T-cell (primary cell): ENCODE measurements at regions not wholly inside any gene's neighbourhood (a gene's known extent, or its start where the extent isn't known, plus 50 kb on each side); places are given as distances from the start of the nearest gene placed in this dataset.

Source experiments
- ATAC-seq, 4 experiments: fragments of 200-7000 bp in 3 of 4; fragments of 150-1000 bp in 1 of 4; cut with Tn5 transposase; replicated peaks in 1 of 4; 1 replicate in 3 of 4; 2 replicates in 1 of 4; pipeline ENCODE4 v1.10.0; 2021; ENCODE audit warnings: moderate library complexity in 3 of 4, mild to moderate bottlenecking in 2 of 4, moderate number of reproducible peaks in 1 of 4
- CTCF ChIA-PET, 2 donors: fragments of 300-600 bp; sonication (Branson Sonifier 250); formaldehyde crosslinking; loops; one replicate each; lab custom pipeline; 2022; ENCODE audit warnings: antibody characterized with exemption in 2 of 2; lab: Charles Lee
- POLR2A ChIA-PET, 2 donors: fragments of 300-600 bp; sonication (Branson Sonifier 250); formaldehyde crosslinking; loops; one replicate each; lab custom pipeline; 2022; ENCODE audit warnings: antibody characterized with exemption in 2 of 2; lab: Charles Lee
- DNase-seq, 35 experiments: peaks; one replicate each; pipeline versions ENCODE4 v3.0.0 to v3.0.0-alpha.2; 2013 to 2023
- H3K27ac ChIP-seq: one replicate; pipeline ENCODE4 v1.5.1; 2013; ENCODE audit warnings: low read length
- H3K27me3 ChIP-seq, 2 experiments: replicated peaks in 1 of 2; 1 replicate in 1 of 2; 2 replicates in 1 of 2; pipeline versions ENCODE4 v1.6.1 to v1.7.0; 2013; ENCODE audit warnings: low read length in 1 of 2, mixed read lengths in 1 of 2; ENCODE audit not compliant: control insufficient read depth in 2 of 2, insufficient read depth in 2 of 2; ENCODE audit errors: extremely low read depth in 1 of 2
- H3K36me3 ChIP-seq, 2 donors: 1 replicate in 1 of 2; 2 replicates in 1 of 2; pipeline versions ENCODE4 v1.6.1 to v1.7.0; 2013; ENCODE audit warnings: low read length in 1 of 2; ENCODE audit not compliant: control insufficient read depth in 2 of 2, insufficient read depth in 1 of 2; ENCODE audit errors: extremely low read depth in 1 of 2
- H3K4me1 ChIP-seq, 2 experiments: 1 replicate in 1 of 2; 2 replicates in 1 of 2; pipeline versions ENCODE4 v1.6.1 to v1.7.0; 2013; ENCODE audit warnings: low read length in 2 of 2, mixed read lengths in 1 of 2; ENCODE audit not compliant: insufficient read depth in 2 of 2, control insufficient read depth in 1 of 2; ENCODE audit errors: extremely low read depth in 1 of 2
- H3K4me3 ChIP-seq, 2 donors: 1 replicate in 1 of 2; 2 replicates in 1 of 2; pipeline versions ENCODE4 v1.5.1 to v1.7.0; 2013; ENCODE audit warnings: mild to moderate bottlenecking in 2 of 2, low read length in 1 of 2, moderate library complexity in 1 of 2; ENCODE audit not compliant: control insufficient read depth in 1 of 2; ENCODE audit errors: extremely low read depth in 1 of 2
- H3K9me3 ChIP-seq: 2 replicates; pipeline ENCODE4 v1.7.0; 2013
- H3K27ac Mint-ChIP-seq, 2 donors: one replicate each; pipeline ENCODE4 v1.8.0; 2020 to 2021; ENCODE audit warnings: mild to moderate bottlenecking in 2 of 2, mixed read lengths in 2 of 2
- H3K27me3 Mint-ChIP-seq, 2 donors: one replicate each; pipeline ENCODE4 v1.8.0; 2021 to 2022; ENCODE audit warnings: mixed read lengths in 2 of 2
- H3K36me3 Mint-ChIP-seq: one replicate; pipeline ENCODE4 v1.8.0; 2021; ENCODE audit warnings: mixed read lengths
- H3K4me1 Mint-ChIP-seq, 3 donors: one replicate each; pipeline ENCODE4 v1.8.0; 2020 to 2022; ENCODE audit warnings: mixed read lengths in 3 of 3, mild to moderate bottlenecking in 1 of 3
- H3K4me3 Mint-ChIP-seq, 3 donors: one replicate each; pipeline ENCODE4 v1.8.0; 2020 to 2022; ENCODE audit warnings: mild to moderate bottlenecking in 3 of 3, mixed read lengths in 3 of 3, moderate library complexity in 3 of 3
- H3K9me3 Mint-ChIP-seq, 3 donors: one replicate each; pipeline ENCODE4 v1.8.0; 2020 to 2022; ENCODE audit warnings: mixed read lengths in 3 of 3
- WGBS: methylation state at CpG from one replicate; pipeline ENCODE4 v1.1.5; 2013; ENCODE audit warnings: missing lambda C conversion rate; ENCODE audit not compliant: insufficient coverage; 5-methylcytosine and 5-hydroxymethylcytosine counted together

DNA sequence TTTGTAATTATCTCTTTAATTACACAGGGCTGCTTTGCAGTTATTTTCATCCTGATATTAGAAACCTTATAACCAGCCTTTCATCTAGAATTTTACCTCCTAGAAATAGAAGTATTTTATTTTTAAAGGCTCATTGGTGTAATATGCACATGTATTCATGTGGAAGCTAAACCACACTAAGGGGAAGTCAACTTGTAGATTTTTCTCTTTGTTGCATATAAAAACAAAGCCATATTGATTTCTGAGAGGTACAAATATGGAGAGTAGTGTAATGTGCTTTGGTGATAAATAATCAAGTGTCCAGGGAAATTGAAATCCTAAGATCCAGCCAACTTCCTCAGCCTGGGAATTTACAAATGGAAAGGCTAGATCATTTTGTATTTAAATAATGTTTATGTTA is 301.2 kb downstream of the LRATD1 start:
- H3K36me3 Mint-ChIP-seq, result no peaks in the 10 kb centered on the region
- H3K4me1 Mint-ChIP-seq, result no peaks in the 10 kb centered on the region
- H3K9me3 ChIP-seq, result no peaks in the 10 kb centered on the region
- CTCF ChIA-PET, result no interaction called here
- peaks cover 6 to 10% (median 6%) of the 10 kb centered on the region in 3 donors for H3K9me3 Mint-ChIP-seq
- POLR2A ChIA-PET, result no interaction called here
- H3K27ac ChIP-seq, result no peak overlapping the region
- ATAC-seq (no peak), DNase-seq (no peak)
- no peaks in the 10 kb centered on the region for H3K27me3 ChIP-seq
- H3K27me3 Mint-ChIP-seq, result peaks cover 0 to 6% of the 10 kb centered on the region in 2 donors
- no peak overlapping the region for H3K27ac Mint-ChIP-seq
- H3K4me1 ChIP-seq, result no peaks in the 10 kb centered on the region
- H3K4me3 ChIP-seq, result no peak overlapping the region
- H3K36me3 ChIP-seq, result no peaks in the 10 kb centered on the region
- no peak overlapping the region for H3K4me3 Mint-ChIP-seq

DNA sequence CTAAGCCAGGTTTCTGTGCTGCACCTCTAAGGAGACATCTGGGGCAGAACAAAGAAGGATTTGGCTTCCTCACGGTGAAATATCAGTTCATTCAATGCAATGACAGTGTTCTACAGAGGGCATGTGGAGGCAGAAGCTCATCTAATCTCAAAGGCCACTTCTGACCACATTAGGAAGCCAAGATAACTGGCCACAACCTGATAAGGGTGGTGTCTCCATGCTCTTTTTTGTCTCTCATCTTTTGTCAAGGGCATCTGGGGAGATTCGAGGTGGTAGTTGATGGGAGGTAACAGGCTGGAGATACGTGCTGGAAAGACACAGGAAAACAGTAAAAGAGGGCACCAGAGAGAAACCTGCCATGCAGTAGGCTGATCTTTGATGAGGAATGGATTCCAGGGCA is 303.9 kb downstream of the LRATD1 start:
- DNase-seq (no peak), ATAC-seq (no peak)
- Mint-ChIP-seq H3K27me3 (peaks cover 2 to 17% of the 10 kb centered on the region in 2 donors), H3K36me3 (no peaks in the 10 kb centered on the region), H3K9me3 (peaks cover 6 to 19% (median 6%) of the 10 kb centered on the region in 3 donors), H3K4me3 (no peak overlapping the region), H3K4me1 (no peaks in the 10 kb centered on the region), H3K27ac (no peak overlapping the region)
- no peak overlapping the region for H3K4me3 ChIP-seq
- H3K27ac ChIP-seq, result no peak overlapping the region
- no peaks in the 10 kb centered on the region for H3K36me3 ChIP-seq
- ChIA-PET CTCF (no interaction called here), POLR2A (interaction anchor here in 1 of 2 donors (0.8 kb wide), 1 partner anchor 20 kb away, joined by 3 read pairs; no protein-coding TSS in a partner anchor)
- H3K4me1 ChIP-seq, result no peaks in the 10 kb centered on the region
- no peaks in the 10 kb centered on the region for H3K27me3 ChIP-seq
- H3K9me3 ChIP-seq, result no peaks in the 10 kb centered on the region
- 41% methylated on average over 2 of the region's 3 CpGs for WGBS

DNA sequence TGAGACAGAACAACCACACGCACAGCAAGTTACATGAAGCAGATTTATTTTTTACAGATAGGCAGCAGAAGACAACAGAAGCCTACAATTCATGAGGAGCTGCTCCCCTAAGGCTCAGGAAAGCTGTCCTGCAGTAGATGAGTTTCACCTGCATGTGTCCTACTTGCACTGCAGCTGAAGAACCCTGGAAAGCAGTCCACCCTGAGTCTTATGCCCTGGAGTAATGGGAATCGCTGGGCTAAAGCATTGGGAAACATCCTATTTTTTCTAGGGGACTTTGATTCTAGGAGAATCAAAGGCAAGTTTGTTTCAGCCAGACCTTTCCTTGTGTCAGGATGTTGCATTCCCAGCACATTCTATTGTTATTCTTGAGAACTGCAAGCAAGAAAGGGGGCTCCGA is 304.8 kb downstream of the LRATD1 start:
- Histone ChIP-seq H3K27me3 (no peaks in the 10 kb centered on the region), H3K36me3 (no peaks in the 10 kb centered on the region), H3K4me3 (no peak overlapping the region), H3K27ac (no peak overlapping the region), H3K9me3 (no peaks in the 10 kb centered on the region), H3K4me1 (no peaks in the 10 kb centered on the region)
- Mint-ChIP-seq H3K4me1 (no peaks in the 10 kb centered on the region), H3K27me3 (peaks cover 2 to 17% of the 10 kb centered on the region in 2 donors), H3K36me3 (no peaks in the 10 kb centered on the region), H3K27ac (no peak overlapping the region), H3K9me3 (peaks cover 6 to 19% (median 6%) of the 10 kb centered on the region in 3 donors), H3K4me3 (no peak overlapping the region)
- WGBS, result 88% methylated on average over 3 of the region's 3 CpGs
- DNase-seq (no peak), ATAC-seq (no peak)
- ChIA-PET POLR2A (no interaction called here), CTCF (no interaction called here)

DNA sequence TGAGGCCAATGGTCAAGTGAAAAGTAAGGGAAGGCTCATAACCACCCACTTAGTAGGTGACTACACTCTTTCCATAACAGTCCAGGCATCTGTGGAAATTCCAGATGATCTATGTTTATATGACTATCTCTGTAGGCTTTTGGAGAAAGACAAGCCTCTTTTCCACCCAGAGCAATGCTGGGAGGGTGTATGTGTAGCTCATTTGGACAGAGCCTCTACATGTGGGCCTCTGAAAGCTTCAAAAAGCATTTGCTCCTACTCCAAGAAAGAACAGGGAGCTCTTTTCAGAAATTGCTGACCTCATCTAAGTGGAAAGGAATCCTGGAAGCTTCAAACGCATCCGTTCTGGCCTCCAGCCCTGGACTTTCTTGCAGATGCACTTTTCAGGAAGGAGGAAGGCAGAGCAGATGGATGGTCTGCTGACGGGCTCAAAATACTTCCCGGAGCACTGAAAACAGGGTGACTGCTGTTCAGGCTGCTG is 308.7 kb downstream of the LRATD1 start:
- H3K36me3 Mint-ChIP-seq, result no peaks in the 10 kb centered on the region
- H3K27me3 Mint-ChIP-seq, result peaks cover 2 to 17% of the 10 kb centered on the region in 2 donors
- CTCF ChIA-PET, result no interaction called here
- no peaks in the 10 kb centered on the region for H3K27me3 ChIP-seq
- H3K4me3 Mint-ChIP-seq, result no peak overlapping the region
- ATAC-seq (no peak), DNase-seq (no peak)
- H3K27ac ChIP-seq, result no peak overlapping the region
- H3K4me1 Mint-ChIP-seq, result no peaks in the 10 kb centered on the region
- peaks cover 13 to 30% (median 17%) of the 10 kb centered on the region in 3 donors for H3K9me3 Mint-ChIP-seq
- H3K4me1 ChIP-seq, result no peaks in the 10 kb centered on the region
- no peak overlapping the region for H3K27ac Mint-ChIP-seq
- H3K9me3 ChIP-seq, result no peaks in the 10 kb centered on the region
- H3K4me3 ChIP-seq, result no peak overlapping the region
- POLR2A ChIA-PET, result no interaction called here
- WGBS, result no CpG with 5 or more reads among the region's 4 CpGs
- no peaks in the 10 kb centered on the region for H3K36me3 ChIP-seq

DNA sequence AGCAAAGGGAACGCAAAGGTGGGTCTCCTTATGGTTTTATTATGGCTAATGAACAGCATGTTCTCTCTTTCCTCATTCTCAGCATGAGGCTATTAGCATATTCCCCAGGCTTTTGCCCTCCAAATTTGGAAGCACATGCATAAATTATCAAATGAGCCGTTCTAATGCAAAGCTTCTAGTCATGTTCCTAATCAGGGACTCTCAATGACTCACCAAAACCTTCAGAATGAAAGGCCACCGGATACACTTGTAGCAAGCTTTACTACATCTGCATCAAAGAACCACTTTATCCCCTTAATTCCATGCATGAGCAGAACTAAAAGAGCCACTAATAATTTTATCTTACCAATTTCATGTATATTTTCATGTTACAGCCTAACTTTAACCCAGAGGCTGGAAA is 310.5 kb downstream of the LRATD1 start:
- ATAC-seq (no peak), DNase-seq (no peak)
- Mint-ChIP-seq H3K4me3 (no peak overlapping the region), H3K36me3 (no peaks in the 10 kb centered on the region), H3K4me1 (no peaks in the 10 kb centered on the region), H3K9me3 (peaks cover 7 to 20% (median 11%) of the 10 kb centered on the region in 3 donors), H3K27ac (no peak overlapping the region), H3K27me3 (peaks cover 2 to 14% of the 10 kb centered on the region in 2 donors)
- H3K4me3 ChIP-seq, result no peak overlapping the region
- H3K9me3 ChIP-seq, result no peaks in the 10 kb centered on the region
- no peak overlapping the region for H3K27ac ChIP-seq
- no peaks in the 10 kb centered on the region for H3K36me3 ChIP-seq
- no peaks in the 10 kb centered on the region for H3K4me1 ChIP-seq
- ChIA-PET CTCF (no interaction called here), POLR2A (no interaction called here)
- 74% methylated on average over 2 of the region's 3 CpGs for WGBS
- no peaks in the 10 kb centered on the region for H3K27me3 ChIP-seq

DNA sequence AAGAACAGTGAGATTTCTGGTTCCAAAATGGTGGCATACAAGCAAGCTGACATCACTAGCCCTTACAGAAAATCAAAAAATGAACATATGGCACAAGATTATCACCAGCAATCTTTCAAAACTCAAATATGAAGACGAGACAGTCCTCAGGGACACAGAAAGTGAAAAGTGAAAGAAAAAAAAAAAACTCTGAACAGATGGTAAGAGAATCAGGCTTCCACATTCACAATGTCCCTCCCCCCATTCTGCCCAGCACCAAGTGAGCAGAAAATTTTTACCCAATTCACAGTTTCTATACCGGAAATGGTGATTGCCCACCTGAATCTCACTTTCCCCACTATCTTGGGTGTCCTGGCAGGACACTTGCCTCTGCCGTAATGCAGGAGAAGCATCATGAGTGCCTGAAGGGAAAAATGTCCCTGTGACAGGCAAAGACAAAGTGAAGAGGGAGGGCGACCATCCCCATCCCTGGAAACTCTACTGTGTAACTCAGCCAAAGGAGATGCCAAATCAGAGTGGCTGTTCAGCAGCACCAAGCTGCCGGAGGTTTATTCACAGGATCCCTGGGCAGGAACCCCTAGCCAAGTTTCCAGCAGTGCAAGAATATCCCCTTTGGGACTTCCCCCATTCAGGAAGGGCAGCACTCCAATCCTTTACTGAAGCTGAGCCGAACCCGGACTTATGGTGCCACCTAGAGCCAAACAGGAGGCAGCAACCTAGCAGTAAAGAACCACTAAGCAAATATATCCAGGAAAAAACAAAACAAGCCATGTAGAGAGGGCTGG is 312.2 kb downstream of the LRATD1 start:
- Mint-ChIP-seq H3K4me3 (no peak overlapping the region), H3K27me3 (peaks cover 2 to 14% of the 10 kb centered on the region in 2 donors), H3K27ac (no peak overlapping the region), H3K4me1 (no peaks in the 10 kb centered on the region), H3K9me3 (peaks cover 7 to 20% (median 11%) of the 10 kb centered on the region in 3 donors), H3K36me3 (no peaks in the 10 kb centered on the region)
- no peak for DNase-seq
- Histone ChIP-seq H3K27me3 (no peaks in the 10 kb centered on the region), H3K36me3 (no peaks in the 10 kb centered on the region), H3K4me3 (no peak overlapping the region), H3K9me3 (no peaks in the 10 kb centered on the region), H3K27ac (no peak overlapping the region), H3K4me1 (no peaks in the 10 kb centered on the region)
- ATAC-seq, result no peak
- ChIA-PET POLR2A (no interaction called here), CTCF (no interaction called here)
- 86% methylated on average over 2 of the region's 7 CpGs for WGBS
